NCI-H2107 (cell line): ENCODE measurements at regions not wholly inside any gene's neighbourhood (a gene's known extent, or its start where the extent isn't known, plus 50 kb on each side); places are given as distances from the start of the nearest gene placed in this dataset.
"Not testable (repeated sequence)": the region's sequence is repeated elsewhere in the genome, so short reads cannot be mapped to it uniquely, and the experiment has no call there.

ENCODE experiments used
- DNase-seq: peaks from one replicate; lab custom pipeline; 2025; lab: John Stamatoyannopoulos, UW

- DNase-seq = no peak
Measured at GRCh38 chr7:69243016-69243415, 355.3 kb upstream of the AUTS2 start.

- no peak for DNase-seq
Measured at GRCh38 chr7:69244701-69245100, 353.6 kb upstream of the AUTS2 start.

- DNase-seq = no peak
Measured at GRCh38 chr7:69245646-69246045, 352.6 kb upstream of the AUTS2 start.

- no peak for DNase-seq
Measured at GRCh38 chr7:69246758-69247157, 351.5 kb upstream of the AUTS2 start.

- DNase-seq = not testable (repeated sequence)
Measured at GRCh38 chr7:69248382-69248828, 349.9 kb upstream of the AUTS2 start.

GRCh38 chr7:69250958-69251357, 347.3 kb upstream of the AUTS2 start:
- DNase-seq = no peak

- no peak for DNase-seq
Measured at GRCh38 chr7:69254643-69255042, 343.6 kb upstream of the AUTS2 start.

GRCh38 chr7:69256634-69257081, 341.6 kb upstream of the AUTS2 start:
- no peak for DNase-seq

GRCh38 chr7:69257592-69257991, 340.7 kb upstream of the AUTS2 start:
- no peak for DNase-seq

- no peak for DNase-seq
Measured at GRCh38 chr7:69259445-69259844, 338.8 kb upstream of the AUTS2 start.

- DNase-seq = no peak
Measured at GRCh38 chr7:69260023-69260422, 338.3 kb upstream of the AUTS2 start.

GRCh38 chr7:69263550-69263949, 334.7 kb upstream of the AUTS2 start:
- DNase-seq = no peak

GRCh38 chr7:69269806-69270205, 328.5 kb upstream of the AUTS2 start:
- DNase-seq = no peak

- no peak for DNase-seq
Measured at GRCh38 chr7:69272101-69272500, 326.2 kb upstream of the AUTS2 start.

- DNase-seq = no peak
Measured at GRCh38 chr7:69276011-69276729, 322.1 kb upstream of the AUTS2 start.

- no peak for DNase-seq
Measured at GRCh38 chr7:69277366-69277765, 320.9 kb upstream of the AUTS2 start.

- DNase-seq = no peak
Measured at GRCh38 chr7:69282946-69283345, 315.3 kb upstream of the AUTS2 start.

- DNase-seq = no peak
Measured at GRCh38 chr7:69283421-69283820, 314.9 kb upstream of the AUTS2 start.

GRCh38 chr7:69285854-69286253, 312.4 kb upstream of the AUTS2 start:
- DNase-seq = no peak

GRCh38 chr7:69295977-69296376, 302.3 kb upstream of the AUTS2 start:
- DNase-seq = no peak

- no peak for DNase-seq
Measured at GRCh38 chr7:69301253-69301652, 297.0 kb upstream of the AUTS2 start.

- no peak for DNase-seq
Measured at GRCh38 chr7:69309601-69310000, 288.7 kb upstream of the AUTS2 start.

GRCh38 chr7:69311489-69311888, 286.8 kb upstream of the AUTS2 start:
- DNase-seq = no peak

GRCh38 chr7:69313852-69314251, 284.4 kb upstream of the AUTS2 start:
- not testable (repeated sequence) for DNase-seq
